GM21723 (cell line): ENCODE measurements at regions not wholly inside any gene's neighbourhood (a gene's known extent, or its start where the extent isn't known, plus 50 kb on each side); places are given as distances from the start of the nearest gene placed in this dataset.

ENCODE experiments used
- ATAC-seq: cut with Tn5 transposase; IDR thresholded peaks from one replicate; pipeline ENCODE4 v1.9.1; 2021; ENCODE audit warnings: mild to moderate bottlenecking, moderate library complexity; ENCODE audit not compliant: unreplicated experiment

GRCh38 chr14:100955201-100955600 lies 51.7 kb upstream of the RTL1 start:
- ATAC-seq = no peak

DNA sequence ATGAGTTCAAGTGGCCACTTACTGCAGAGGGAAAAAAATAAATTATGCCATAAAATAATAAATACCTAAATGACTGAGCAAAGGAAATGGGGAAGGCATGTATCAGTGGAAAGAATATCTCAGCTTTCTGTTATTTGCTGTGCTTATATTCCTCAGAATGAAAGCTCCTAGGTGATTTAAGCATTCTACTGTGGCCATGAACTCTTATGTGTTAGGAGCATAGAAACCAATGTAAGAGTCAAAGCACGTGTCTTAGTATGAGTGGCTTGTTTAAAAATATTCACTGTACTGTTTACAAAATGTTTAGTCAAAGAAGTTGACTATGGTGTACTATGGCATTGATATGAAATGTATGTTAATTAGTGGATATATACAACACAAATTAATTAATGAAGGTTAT lies 59.0 kb upstream of the RTL1 start:
- ATAC-seq = no peak

GRCh38 chr14:100965296-100965695 lies 61.8 kb upstream of the RTL1 start:
- ATAC-seq = no peak

DNA sequence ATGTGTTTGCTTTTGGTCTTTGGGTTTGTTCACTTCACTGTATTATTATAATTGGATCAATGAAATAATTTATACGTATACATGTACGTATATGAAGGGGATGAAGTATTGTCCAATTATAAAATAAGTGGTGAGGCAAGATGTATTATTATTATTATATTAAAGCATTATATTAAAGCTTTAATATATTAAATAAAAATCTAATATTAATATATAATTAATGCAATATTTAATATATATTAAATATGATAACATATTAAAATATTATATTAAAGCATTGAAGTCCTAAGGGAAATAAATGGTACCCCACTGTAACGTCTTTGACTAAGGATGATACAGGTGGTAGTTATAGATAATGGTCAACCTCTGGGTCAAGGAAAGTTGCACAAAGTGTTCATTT lies 63.7 kb upstream of the RTL1 start:
- no peak for ATAC-seq

GRCh38 chr14:100967930-100968329 lies 64.4 kb upstream of the RTL1 start:
- no peak for ATAC-seq

- ATAC-seq = no peak
Measured at GRCh38 chr14:100972118-100972897, 68.8 kb upstream of the RTL1 start.

DNA sequence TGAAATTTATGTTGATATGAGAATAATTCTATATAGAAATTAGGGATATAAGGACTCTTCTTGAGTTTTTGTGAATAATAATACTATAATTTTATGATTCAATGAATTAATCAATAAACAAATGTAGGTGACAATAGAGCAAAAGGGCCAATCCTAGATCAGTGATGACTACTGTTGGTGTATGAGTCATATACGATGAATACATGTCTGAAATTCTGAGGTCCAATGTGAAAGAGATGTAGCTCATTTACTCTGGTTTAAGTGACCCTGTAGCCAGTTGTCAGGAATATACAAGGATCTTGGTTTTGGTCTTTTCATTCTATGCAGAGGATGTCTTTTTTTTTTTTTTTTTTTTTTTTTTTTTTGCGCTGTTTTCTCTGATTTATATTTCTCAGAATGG lies 72.1 kb upstream of the RTL1 start:
- ATAC-seq = no peak

DNA sequence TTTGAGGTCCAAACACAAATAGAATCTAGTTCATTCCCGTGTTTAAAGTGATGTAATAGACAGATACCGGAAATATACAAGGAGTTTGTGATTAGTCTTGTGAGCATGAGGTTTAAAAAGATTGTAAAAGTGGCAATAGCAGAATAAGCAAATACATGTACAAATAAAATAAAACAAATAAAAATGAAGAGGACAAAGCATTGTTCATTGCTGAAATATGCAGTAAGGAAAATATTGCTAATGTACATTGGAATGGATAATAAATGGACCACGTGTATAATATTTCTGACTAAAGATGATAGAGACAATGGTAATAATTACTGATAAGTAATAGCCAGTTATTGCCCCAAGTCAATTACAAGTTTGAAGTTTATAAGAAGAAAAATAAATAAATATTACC lies 75.6 kb upstream of the RTL1 start:
- ATAC-seq = no peak

DNA sequence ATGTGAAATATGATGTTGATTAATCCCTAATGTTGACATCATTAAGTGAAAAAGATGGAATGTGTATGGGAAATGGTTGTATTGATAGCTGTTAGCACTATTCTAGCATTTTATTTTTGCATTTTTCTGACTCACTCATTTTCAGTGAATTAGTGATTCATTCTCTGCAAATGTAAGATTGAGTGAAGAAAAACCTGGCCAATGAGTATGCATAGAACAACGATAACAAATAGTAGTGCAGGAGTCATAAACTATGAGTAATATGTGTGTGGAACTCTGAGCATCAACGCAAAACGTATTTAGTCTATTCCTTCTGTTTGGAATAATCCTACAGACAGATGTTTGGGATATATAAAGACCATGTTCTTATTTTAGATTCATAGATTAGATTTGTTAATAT lies 76.3 kb upstream of the RTL1 start:
- ATAC-seq = no peak

DNA sequence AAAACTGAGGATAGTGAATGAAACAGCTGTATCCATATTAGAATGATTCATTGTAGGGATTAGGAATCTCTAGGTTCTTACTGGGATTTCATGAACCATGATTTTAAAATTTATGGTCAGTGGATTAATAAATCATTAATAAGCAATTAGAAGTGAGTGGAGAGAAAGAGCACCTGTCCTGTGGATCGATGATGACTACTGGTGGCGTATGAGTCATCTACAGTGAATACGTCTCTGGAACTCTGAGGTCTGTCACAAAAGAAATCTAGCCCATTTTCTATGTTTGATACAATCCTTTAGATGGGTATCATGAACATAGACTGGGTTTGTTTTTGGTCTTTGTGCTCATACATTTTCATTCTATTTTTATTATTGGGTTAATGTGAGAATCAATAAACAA lies 77.3 kb upstream of the RTL1 start:
- ATAC-seq = no peak

DNA sequence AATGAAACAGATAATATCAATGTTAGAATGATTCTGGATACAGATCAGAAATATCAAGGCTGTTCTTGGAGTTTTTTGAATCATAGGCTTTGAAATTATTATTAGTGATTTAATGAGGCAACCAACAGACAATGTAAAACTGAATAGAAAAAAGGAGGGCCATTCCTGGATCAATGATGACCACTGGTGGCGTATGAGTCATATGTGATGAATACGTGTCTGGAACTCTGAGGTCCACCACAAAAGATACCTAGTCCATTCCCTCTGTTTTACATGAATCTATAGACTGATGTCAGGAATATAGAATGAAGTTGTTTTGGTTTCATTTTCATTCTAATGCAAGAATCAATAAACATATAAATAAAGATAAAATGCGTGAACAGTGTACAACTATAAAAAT lies 78.3 kb upstream of the RTL1 start:
- no peak for ATAC-seq

- no peak for ATAC-seq
Measured at GRCh38 chr14:100982353-100982752, 78.8 kb upstream of the RTL1 start.

GRCh38 chr14:100982762-100983161 lies 79.2 kb upstream of the RTL1 start:
- no peak for ATAC-seq

GRCh38 chr14:100983710-100984109 lies 80.2 kb upstream of the RTL1 start:
- ATAC-seq = no peak

DNA sequence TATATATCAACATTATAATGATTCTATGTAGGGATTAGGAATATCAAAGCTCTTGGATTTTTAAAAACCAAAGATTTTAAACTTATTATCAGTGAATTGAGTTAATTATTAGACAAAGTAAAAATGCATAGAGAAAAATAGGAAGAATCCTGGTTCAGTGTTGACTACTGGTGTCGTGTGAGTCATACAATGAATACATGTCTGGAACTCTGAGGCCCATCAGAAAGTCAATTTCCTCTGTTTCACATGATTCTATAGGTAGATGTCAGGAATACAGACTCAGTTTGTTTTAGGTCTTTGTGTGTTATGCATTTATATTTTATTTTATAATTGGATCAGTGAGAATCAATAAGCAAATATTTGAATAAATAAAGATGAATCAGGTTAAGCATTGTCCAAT lies 84.5 kb upstream of the RTL1 start:
- no peak for ATAC-seq

GRCh38 chr14:100988411-100988900 lies 84.9 kb upstream of the RTL1 start:
- no peak for ATAC-seq

DNA sequence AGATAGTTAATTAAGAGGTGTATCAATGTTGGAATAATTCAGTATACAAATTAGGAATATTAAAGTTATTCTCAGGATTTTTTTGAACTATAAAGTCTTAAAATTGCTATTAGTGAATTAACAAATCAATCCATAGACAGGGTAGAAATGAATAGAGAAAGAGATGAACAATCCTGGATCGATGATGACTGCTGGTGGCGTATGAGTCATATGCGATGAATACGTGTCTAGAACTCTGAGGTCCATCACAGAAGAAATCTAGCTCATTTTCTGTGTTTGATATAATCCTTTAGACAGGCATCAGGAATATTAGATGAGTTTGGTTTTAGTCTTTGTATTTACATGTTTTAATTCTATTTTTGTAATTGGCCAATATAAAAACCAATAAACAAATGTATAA lies 85.4 kb upstream of the RTL1 start:
- ATAC-seq = no peak

- ATAC-seq = no peak
Measured at GRCh38 chr14:100989924-100990323, 86.4 kb upstream of the RTL1 start.

DNA sequence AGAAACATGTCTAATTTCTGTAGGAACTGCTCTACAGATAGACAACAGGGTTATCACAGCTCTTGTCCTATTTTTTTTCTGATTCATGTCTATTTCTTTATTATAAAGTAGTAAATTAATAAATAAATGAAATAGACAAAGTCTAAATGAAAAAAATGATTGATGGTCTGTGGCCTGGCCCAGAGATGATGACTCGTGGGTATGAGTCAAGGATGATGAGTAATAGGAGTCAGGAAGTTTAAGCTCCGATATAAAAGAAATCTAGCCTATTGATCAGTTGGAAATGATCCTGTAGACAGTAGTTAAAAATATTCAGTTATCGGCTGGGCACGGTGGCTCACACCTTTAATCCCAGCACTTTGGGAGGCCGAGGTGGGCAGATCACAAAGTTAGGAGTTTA lies 90.6 kb upstream of the RTL1 start:
- no peak for ATAC-seq

- ATAC-seq = no peak
Measured at GRCh38 chr14:100994756-100995330, 91.3 kb upstream of the RTL1 start.

- no peak for ATAC-seq
Measured at GRCh38 chr14:101000711-101001250, 97.3 kb upstream of the RTL1 start.

DNA sequence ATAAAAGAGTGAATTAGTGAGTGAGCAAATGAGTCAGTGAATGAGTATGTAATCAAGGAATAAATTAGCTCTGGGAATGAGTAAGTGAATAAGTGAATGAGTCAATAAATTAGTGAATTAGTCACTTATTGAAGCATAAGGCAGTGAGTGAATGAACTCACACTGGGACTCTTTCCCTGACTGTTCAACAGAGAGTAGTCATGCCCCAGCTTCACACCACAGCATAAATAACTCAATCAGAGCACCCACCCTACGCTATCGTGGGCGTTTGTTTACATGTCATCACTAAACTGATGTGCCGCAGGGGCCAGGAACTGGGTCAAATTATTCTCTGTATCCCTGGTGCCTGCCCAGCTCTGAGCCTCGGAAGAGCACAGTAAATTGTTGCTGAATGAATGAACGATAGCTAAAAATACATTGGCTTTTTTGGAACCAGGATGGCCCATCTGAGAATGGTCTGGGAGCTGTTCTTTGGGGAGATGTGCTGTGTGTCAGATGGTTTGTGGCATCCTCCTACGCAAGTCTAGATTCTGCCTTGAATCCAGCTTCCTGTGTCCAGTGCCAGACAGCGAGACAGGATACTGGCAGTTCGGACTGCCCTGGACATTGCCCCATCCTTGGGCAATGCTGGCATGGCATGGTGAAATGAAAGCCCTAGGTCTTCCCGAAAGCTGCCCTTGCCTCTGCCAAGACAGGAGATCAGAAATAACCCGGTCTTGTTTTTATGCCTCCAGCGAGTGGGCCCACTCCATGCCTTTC lies 98.0 kb upstream of the RTL1 start:
- ATAC-seq = no peak
